HG02798 (cell line): ENCODE measurements at regions not wholly inside any gene's neighbourhood (a gene's known extent, or its start where the extent isn't known, plus 50 kb on each side); places are given as distances from the start of the nearest gene placed in this dataset.

Source experiments
- ATAC-seq: cut with Tn5 transposase; IDR thresholded peaks from one replicate; pipeline ENCODE4 v1.9.1; 2021; ENCODE audit warnings: mild to moderate bottlenecking; ENCODE audit not compliant: unreplicated experiment, poor library complexity

GRCh38 chr5:52491071-52491787 is 296.5 kb upstream of the ITGA1 start:
- no peak for ATAC-seq

- no peak for ATAC-seq
These were observed 295.9 kb upstream of the ITGA1 start for GRCh38 chr5:52491818-52492217.

- ATAC-seq, result no peak
These were observed 290.5 kb upstream of the ITGA1 start for GRCh38 chr5:52497133-52497693.

GRCh38 chr5:52498607-52499006 is 289.1 kb upstream of the ITGA1 start:
- no peak for ATAC-seq

GRCh38 chr5:52502460-52502999 is 285.2 kb upstream of the ITGA1 start:
- no peak for ATAC-seq

- no peak for ATAC-seq
These were observed 283.0 kb upstream of the ITGA1 start for GRCh38 chr5:52504584-52505240.

- no peak for ATAC-seq
These were observed 270.0 kb upstream of the ITGA1 start for GRCh38 chr5:52517667-52518066.

GRCh38 chr5:52520171-52520570 is 267.5 kb upstream of the ITGA1 start:
- no peak for ATAC-seq

GRCh38 chr5:52521236-52521635 is 266.5 kb upstream of the ITGA1 start:
- ATAC-seq, result no peak

GRCh38 chr5:52523701-52524100 is 264.0 kb upstream of the ITGA1 start:
- no peak for ATAC-seq

GRCh38 chr5:52531105-52531504 is 256.6 kb upstream of the ITGA1 start:
- ATAC-seq, result no peak

- ATAC-seq, result no peak
These were observed 244.1 kb upstream of the ITGA1 start for GRCh38 chr5:52543594-52543993.

GRCh38 chr5:52544738-52545137 is 243.0 kb upstream of the ITGA1 start:
- ATAC-seq, result no peak

- ATAC-seq, result no peak
These were observed 233.4 kb upstream of the ITGA1 start for GRCh38 chr5:52554293-52554692.

GRCh38 chr5:52560366-52560765 is 227.3 kb upstream of the ITGA1 start:
- ATAC-seq, result no peak

GRCh38 chr5:52562473-52562872 is 225.2 kb upstream of the ITGA1 start:
- no peak for ATAC-seq

- ATAC-seq, result no peak
These were observed 223.1 kb upstream of the ITGA1 start for GRCh38 chr5:52564587-52564986.

GRCh38 chr5:52577546-52577945 is 210.2 kb upstream of the ITGA1 start:
- ATAC-seq, result no peak

GRCh38 chr5:52579391-52579790 is 208.3 kb upstream of the ITGA1 start:
- ATAC-seq, result no peak

- no peak for ATAC-seq
These were observed 206.8 kb upstream of the ITGA1 start for GRCh38 chr5:52580921-52581320.

GRCh38 chr5:52582313-52582712 is 205.4 kb upstream of the ITGA1 start:
- no peak for ATAC-seq
